Superior temporal gyrus (tissue), 1 donor: ENCODE measurements at regions not wholly inside any gene's neighbourhood (a gene's known extent, or its start where the extent isn't known, plus 50 kb on each side); places are given as distances from the start of the nearest gene placed in this dataset.

Experiments used
- DNase-seq: peaks from one replicate; pipeline ENCODE4 v3.0.0-alpha.2; 2016; ENCODE audit errors: extremely low spot score

- no peak for DNase-seq
Measured at GRCh38 chr11:92753161-92753560, 216.3 kb upstream of the MTNR1B start.

GRCh38 chr11:92758241-92758780, 211.1 kb upstream of the MTNR1B start:
- no peak for DNase-seq

- DNase-seq: no peak
Measured at GRCh38 chr11:92759571-92760214, 209.8 kb upstream of the MTNR1B start.

- DNase-seq: no peak
Measured at GRCh38 chr11:92762121-92762540, 207.3 kb upstream of the MTNR1B start.

GRCh38 chr11:92763336-92763735, 206.1 kb upstream of the MTNR1B start:
- no peak for DNase-seq

- no peak for DNase-seq
Measured at GRCh38 chr11:92764128-92764527, 205.3 kb upstream of the MTNR1B start.

GRCh38 chr11:92765082-92765840, 204.2 kb upstream of the MTNR1B start:
- peak; percentile 38 for DNase-seq

- peak; percentile 38 for DNase-seq
Measured at GRCh38 chr11:92765965-92766371, 203.5 kb upstream of the MTNR1B start.

- DNase-seq: no peak
Measured at GRCh38 chr11:92766698-92767097, 202.8 kb upstream of the MTNR1B start.

- no peak for DNase-seq
Measured at GRCh38 chr11:92767416-92767815, 202.0 kb upstream of the MTNR1B start.

- DNase-seq: no peak
Measured at GRCh38 chr11:92768121-92768840, 201.2 kb upstream of the MTNR1B start.

GRCh38 chr11:92769112-92769511, 200.3 kb upstream of the MTNR1B start:
- DNase-seq: peak; percentile 70

- DNase-seq: peak; percentile 50
Measured at GRCh38 chr11:92770419-92770818, 199.0 kb upstream of the MTNR1B start.

GRCh38 chr11:92770981-92771380, 198.5 kb upstream of the MTNR1B start:
- DNase-seq: no peak

GRCh38 chr11:92771701-92772100, 197.8 kb upstream of the MTNR1B start:
- no peak for DNase-seq

- no peak for DNase-seq
Measured at GRCh38 chr11:92775003-92775676, 194.3 kb upstream of the MTNR1B start.

GRCh38 chr11:92776676-92777075, 192.8 kb upstream of the MTNR1B start:
- DNase-seq: no peak

- DNase-seq: no peak
Measured at GRCh38 chr11:92779746-92780145, 189.7 kb upstream of the MTNR1B start.

GRCh38 chr11:92781151-92781550, 188.3 kb upstream of the MTNR1B start:
- DNase-seq: no peak

- no peak for DNase-seq
Measured at GRCh38 chr11:92782806-92783205, 186.6 kb upstream of the MTNR1B start.

- DNase-seq: no peak
Measured at GRCh38 chr11:92784331-92784730, 185.1 kb upstream of the MTNR1B start.

GRCh38 chr11:92787638-92788037, 181.8 kb upstream of the MTNR1B start:
- DNase-seq: no peak
